ENCODE measurements at regions not wholly inside any gene's neighbourhood (a gene's known extent, or its start where the extent isn't known, plus 50 kb on each side); places are given as distances from the start of the nearest gene placed in this dataset.

DNA sequence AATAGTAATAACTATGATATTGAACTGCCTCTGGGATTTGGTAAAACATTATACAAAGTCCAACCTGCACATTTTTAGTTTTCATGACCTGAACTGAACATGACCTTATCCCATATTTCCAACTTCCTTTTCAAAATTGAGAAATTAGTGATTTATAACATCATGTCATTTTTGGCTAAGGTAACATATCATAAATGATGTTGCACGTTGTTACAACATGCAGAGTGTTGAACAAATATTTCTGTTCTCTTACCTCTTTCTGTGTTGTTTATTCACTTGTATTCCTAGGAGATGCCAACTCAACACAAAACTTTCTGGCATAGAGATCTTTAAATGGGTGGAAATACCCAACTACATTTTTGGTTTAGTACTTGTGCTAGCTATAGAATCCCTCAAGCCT, 496.0 kb downstream of the SLC6A15 start:
- TF ChIP-seq, protein P1, sequence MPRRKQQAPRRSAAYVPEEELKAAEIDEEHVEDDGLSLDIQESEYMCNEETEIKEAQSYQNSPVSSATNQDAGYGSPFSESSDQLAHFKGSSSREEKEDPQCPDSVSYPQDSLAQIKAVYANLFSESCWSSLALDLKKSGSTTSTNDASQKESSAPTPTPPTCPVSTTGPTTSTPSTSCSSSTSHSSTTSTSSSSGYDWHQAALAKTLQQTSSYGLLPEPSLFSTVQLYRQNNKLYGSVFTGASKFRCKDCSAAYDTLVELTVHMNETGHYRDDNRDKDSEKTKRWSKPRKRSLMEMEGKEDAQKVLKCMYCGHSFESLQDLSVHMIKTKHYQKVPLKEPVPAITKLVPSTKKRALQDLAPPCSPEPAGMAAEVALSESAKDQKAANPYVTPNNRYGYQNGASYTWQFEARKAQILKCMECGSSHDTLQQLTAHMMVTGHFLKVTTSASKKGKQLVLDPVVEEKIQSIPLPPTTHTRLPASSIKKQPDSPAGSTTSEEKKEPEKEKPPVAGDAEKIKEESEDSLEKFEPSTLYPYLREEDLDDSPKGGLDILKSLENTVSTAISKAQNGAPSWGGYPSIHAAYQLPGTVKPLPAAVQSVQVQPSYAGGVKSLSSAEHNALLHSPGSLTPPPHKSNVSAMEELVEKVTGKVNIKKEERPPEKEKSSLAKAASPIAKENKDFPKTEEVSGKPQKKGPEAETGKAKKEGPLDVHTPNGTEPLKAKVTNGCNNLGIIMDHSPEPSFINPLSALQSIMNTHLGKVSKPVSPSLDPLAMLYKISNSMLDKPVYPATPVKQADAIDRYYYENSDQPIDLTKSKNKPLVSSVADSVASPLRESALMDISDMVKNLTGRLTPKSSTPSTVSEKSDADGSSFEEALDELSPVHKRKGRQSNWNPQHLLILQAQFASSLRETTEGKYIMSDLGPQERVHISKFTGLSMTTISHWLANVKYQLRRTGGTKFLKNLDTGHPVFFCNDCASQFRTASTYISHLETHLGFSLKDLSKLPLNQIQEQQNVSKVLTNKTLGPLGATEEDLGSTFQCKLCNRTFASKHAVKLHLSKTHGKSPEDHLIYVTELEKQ (tag by site-specific recombination; IDR thresholded peaks at IDR 0.05; ENCODE audit: borderline replicate concordance), result no peak
- no peak for TF ChIP-seq ZBTB20 (tag by site-specific recombination; IDR thresholded peaks at IDR 0.05)
- TF ChIP-seq ZNF112 (tag by site-specific recombination; IDR thresholded peaks at IDR 0.05), result no peak
- TF ChIP-seq ZNF19 (tag by site-specific recombination; IDR thresholded peaks at IDR 0.05; ENCODE audit: low read depth), result no peak
- no peak for TF ChIP-seq ZNF184 (tag by site-specific recombination; IDR thresholded peaks at IDR 0.05)
- TF ChIP-seq ZNF114 (tag by site-specific recombination; IDR thresholded peaks at IDR 0.05), result no peak
- TF ChIP-seq KLF10 (tag by site-specific recombination; IDR thresholded peaks at IDR 0.05), result no peak
- TF ChIP-seq ZNF292 (tag by site-specific recombination; IDR thresholded peaks at IDR 0.05; ENCODE audit: borderline replicate concordance, low read depth), result no peak
- no peak for TF ChIP-seq ZNF311 (tag by site-specific recombination; IDR thresholded peaks at IDR 0.05; ENCODE audit: borderline replicate concordance)
- TF ChIP-seq ZNF366 (tag by site-specific recombination; conservative IDR thresholded peaks at IDR 0.05), result no peak
- TF ChIP-seq, protein P2, sequence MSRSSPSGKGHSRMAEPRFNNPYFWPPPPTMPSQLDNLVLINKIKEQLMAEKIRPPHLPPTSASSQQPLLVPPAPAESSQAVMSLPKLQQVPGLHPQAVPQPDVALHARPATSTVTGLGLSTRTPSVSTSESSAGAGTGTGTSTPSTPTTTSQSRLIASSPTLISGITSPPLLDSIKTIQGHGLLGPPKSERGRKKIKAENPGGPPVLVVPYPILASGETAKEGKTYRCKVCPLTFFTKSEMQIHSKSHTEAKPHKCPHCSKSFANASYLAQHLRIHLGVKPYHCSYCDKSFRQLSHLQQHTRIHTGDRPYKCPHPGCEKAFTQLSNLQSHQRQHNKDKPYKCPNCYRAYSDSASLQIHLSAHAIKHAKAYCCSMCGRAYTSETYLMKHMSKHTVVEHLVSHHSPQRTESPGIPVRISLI (tag by site-specific recombination; IDR thresholded peaks at IDR 0.05), result no peak
- POLR2A ChIA-PET, result no interaction called here
- CTCF ChIA-PET, result no interaction called here
- Histone ChIP-seq H3K9me3 (ENCODE audit: control insufficient read depth, insufficient read depth, low read depth, low read length) (no peaks in the 10 kb centered on the region), H3K4me3 (ENCODE audit: low read depth, low read length) (no peak overlapping the region), H3K27ac (ENCODE audit: extremely low read depth, low read depth, low read length) (no peak overlapping the region), H3K4me1 (ENCODE audit: control insufficient read depth, insufficient read depth, low read length) (no peaks in the 10 kb centered on the region), H3K36me3 (ENCODE audit: control insufficient read depth in 2 of 2, insufficient read depth in 1 of 2, low read length in 2 of 2) (no peaks in the 10 kb centered on the region)

DNA sequence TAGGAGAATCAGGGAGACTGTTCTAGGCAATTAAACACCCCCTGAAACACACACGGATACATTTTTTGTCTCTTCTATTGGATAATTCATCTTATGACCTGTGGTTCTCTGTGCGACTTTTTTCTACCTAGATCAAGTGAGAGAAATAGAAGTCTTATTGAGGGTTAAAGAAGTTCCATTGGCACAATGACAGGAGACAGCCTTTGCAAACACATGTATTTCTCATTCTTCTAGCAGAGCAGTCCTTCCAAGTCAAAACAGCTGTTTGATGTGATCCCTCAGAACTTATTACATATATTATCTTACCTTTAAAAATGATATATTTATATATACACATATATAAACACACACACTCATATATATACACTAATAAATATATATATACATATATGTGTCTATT, 496.7 kb downstream of the SLC6A15 start:
- Histone ChIP-seq H3K36me3 (ENCODE audit: control insufficient read depth in 2 of 2, insufficient read depth in 1 of 2, low read length in 2 of 2) (no peaks in the 10 kb centered on the region), H3K9me3 (ENCODE audit: control insufficient read depth, insufficient read depth, low read depth, low read length) (no peaks in the 10 kb centered on the region), H3K4me1 (ENCODE audit: control insufficient read depth, insufficient read depth, low read length) (no peaks in the 10 kb centered on the region), H3K27ac (ENCODE audit: extremely low read depth, low read depth, low read length) (no peak overlapping the region), H3K4me3 (ENCODE audit: low read depth, low read length) (no peak overlapping the region)
- ChIA-PET POLR2A (no interaction called here), CTCF (interaction anchor here (0.6 kb wide), 1 partner anchor 357 kb away, joined by 4 read pairs; no protein-coding TSS in a partner anchor)
- TF ChIP-seq GLI2 (tag by site-specific recombination; IDR thresholded peaks at IDR 0.05; ENCODE audit: borderline replicate concordance, low read depth), result no peak
- TF ChIP-seq ZNF138 (tag by site-specific recombination; IDR thresholded peaks at IDR 0.05; ENCODE audit: borderline replicate concordance), result no peak
- no peak for TF ChIP-seq ZNF350 (tag by site-specific recombination; IDR thresholded peaks at IDR 0.05)
- TF ChIP-seq, protein P3, sequence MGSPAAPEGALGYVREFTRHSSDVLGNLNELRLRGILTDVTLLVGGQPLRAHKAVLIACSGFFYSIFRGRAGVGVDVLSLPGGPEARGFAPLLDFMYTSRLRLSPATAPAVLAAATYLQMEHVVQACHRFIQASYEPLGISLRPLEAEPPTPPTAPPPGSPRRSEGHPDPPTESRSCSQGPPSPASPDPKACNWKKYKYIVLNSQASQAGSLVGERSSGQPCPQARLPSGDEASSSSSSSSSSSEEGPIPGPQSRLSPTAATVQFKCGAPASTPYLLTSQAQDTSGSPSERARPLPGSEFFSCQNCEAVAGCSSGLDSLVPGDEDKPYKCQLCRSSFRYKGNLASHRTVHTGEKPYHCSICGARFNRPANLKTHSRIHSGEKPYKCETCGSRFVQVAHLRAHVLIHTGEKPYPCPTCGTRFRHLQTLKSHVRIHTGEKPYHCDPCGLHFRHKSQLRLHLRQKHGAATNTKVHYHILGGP (tag by site-specific recombination; IDR thresholded peaks at IDR 0.05), result no peak
- no peak for TF ChIP-seq ZNF175 (tag by site-specific recombination; IDR thresholded peaks at IDR 0.05)
- TF ChIP-seq, protein P4, sequence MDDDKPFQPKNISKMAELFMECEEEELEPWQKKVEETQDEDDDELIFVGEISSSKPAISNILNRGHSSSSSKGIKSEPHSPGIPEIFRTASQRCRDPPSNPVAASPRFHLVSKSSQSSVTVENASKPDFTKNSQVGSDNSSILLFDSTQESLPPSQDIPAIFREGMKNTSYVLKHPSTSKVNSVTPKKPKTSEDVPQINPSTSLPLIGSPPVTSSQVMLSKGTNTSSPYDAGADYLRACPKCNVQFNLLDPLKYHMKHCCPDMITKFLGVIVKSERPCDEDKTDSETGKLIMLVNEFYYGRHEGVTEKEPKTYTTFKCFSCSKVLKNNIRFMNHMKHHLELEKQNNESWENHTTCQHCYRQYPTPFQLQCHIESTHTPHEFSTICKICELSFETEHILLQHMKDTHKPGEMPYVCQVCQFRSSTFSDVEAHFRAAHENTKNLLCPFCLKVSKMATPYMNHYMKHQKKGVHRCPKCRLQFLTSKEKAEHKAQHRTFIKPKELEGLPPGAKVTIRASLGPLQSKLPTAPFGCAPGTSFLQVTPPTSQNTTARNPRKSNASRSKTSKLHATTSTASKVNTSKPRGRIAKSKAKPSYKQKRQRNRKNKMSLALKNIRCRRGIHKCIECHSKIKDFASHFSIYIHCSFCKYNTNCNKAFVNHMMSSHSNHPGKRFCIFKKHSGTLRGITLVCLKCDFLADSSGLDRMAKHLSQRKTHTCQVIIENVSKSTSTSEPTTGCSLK (tag by site-specific recombination; IDR thresholded peaks at IDR 0.05), result no peak
- TF ChIP-seq, protein P5, sequence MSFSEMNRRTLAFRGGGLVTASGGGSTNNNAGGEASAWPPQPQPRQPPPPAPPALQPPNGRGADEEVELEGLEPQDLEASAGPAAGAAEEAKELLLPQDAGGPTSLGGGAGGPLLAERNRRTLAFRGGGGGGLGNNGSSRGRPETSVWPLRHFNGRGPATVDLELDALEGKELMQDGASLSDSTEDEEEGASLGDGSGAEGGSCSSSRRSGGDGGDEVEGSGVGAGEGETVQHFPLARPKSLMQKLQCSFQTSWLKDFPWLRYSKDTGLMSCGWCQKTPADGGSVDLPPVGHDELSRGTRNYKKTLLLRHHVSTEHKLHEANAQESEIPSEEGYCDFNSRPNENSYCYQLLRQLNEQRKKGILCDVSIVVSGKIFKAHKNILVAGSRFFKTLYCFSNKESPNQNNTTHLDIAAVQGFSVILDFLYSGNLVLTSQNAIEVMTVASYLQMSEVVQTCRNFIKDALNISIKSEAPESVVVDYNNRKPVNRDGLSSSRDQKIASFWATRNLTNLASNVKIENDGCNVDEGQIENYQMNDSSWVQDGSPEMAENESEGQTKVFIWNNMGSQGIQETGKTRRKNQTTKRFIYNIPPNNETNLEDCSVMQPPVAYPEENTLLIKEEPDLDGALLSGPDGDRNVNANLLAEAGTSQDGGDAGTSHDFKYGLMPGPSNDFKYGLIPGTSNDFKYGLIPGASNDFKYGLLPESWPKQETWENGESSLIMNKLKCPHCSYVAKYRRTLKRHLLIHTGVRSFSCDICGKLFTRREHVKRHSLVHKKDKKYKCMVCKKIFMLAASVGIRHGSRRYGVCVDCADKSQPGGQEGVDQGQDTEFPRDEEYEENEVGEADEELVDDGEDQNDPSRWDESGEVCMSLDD (tag by site-specific recombination; IDR thresholded peaks at IDR 0.05), result no peak
- no peak for TF ChIP-seq ZNF768 (tag by site-specific recombination; IDR thresholded peaks at IDR 0.05)
- TF ChIP-seq ZNF837 (tag by site-specific recombination; IDR thresholded peaks at IDR 0.05), result no peak
- no peak for TF ChIP-seq BCL11A (tag by site-specific recombination; IDR thresholded peaks at IDR 0.05; ENCODE audit: low read depth)
- no peak for TF ChIP-seq ZNF324 (tag by site-specific recombination; IDR thresholded peaks at IDR 0.05)
- no peak for TF ChIP-seq OVOL3 (tag by site-specific recombination; IDR thresholded peaks at IDR 0.05)
- TF ChIP-seq ZNF777 (tag by site-specific recombination; IDR thresholded peaks at IDR 0.05; ENCODE audit: borderline replicate concordance), result no peak
- no peak for TF ChIP-seq ZXDB (tag by site-specific recombination; IDR thresholded peaks at IDR 0.05)
- TF ChIP-seq ZNF2 (tag by site-specific recombination; IDR thresholded peaks at IDR 0.05), result no peak
